Liver (tissue), 3 donors: ENCODE measurements at regions not wholly inside any gene's neighbourhood (a gene's known extent, or its start where the extent isn't known, plus 50 kb on each side); places are given as distances from the start of the nearest gene placed in this dataset.

Experiments
- EGR1 ChIP-seq, 2 donors: IDR thresholded peaks; 2 replicates each; pipeline ENCODE4 v1.6.1; 2016 to 2018; ENCODE audit warnings: antibody characterized with exemption in 2 of 2, low read depth in 2 of 2
- FOXA1 ChIP-seq: IDR thresholded peaks from 2 replicates; pipeline ENCODE4 v1.6.1; 2016; ENCODE audit warnings: antibody characterized with exemption
- NR2F2 ChIP-seq: IDR thresholded peaks from 2 replicates; pipeline ENCODE4 v1.6.1; 2016; ENCODE audit warnings: antibody characterized with exemption
- TF ChIP-seq, protein P1 (sequence below): fragments of 150-350 bp; IDR thresholded peaks from 2 replicates; pipeline ENCODE4 v1.5.1; 2017; ENCODE audit warnings: improper control_type of control experiment, low read depth, low read length; ENCODE audit not compliant: missing input control
- TF ChIP-seq, protein P2 (sequence below): IDR thresholded peaks from 2 replicates; pipeline ENCODE4 v1.6.1; 2016; ENCODE audit warnings: antibody characterized with exemption, mild to moderate bottlenecking
- donor health status: healthy.
- donor health status: healthy.

DNA sequence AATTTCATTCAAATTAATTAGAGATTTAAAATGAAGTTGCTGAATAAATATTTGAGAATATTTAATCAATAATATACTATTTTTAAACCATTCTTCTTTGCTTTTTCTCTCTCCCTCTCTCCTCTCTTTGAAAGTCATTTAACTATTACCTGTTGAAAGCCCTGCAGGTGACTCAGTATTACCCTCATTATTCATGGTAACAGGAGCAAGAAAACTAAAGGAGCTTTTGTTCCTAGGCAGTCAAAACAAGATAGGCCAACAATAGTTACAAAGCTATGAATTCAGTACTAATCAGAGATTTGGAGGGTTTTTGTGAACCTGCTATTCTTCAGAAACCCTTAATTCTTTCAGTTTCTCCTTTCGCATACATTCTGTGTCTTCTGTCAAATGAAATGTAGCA, 721.3 kb upstream of the NCAM2 start:
- TF ChIP-seq, protein P1, sequence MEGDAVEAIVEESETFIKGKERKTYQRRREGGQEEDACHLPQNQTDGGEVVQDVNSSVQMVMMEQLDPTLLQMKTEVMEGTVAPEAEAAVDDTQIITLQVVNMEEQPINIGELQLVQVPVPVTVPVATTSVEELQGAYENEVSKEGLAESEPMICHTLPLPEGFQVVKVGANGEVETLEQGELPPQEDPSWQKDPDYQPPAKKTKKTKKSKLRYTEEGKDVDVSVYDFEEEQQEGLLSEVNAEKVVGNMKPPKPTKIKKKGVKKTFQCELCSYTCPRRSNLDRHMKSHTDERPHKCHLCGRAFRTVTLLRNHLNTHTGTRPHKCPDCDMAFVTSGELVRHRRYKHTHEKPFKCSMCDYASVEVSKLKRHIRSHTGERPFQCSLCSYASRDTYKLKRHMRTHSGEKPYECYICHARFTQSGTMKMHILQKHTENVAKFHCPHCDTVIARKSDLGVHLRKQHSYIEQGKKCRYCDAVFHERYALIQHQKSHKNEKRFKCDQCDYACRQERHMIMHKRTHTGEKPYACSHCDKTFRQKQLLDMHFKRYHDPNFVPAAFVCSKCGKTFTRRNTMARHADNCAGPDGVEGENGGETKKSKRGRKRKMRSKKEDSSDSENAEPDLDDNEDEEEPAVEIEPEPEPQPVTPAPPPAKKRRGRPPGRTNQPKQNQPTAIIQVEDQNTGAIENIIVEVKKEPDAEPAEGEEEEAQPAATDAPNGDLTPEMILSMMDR: no peak
- TF ChIP-seq EGR1 (IDR thresholded peaks at IDR 0.05; ENCODE audit: low read depth in 2 of 2) (no peak), FOXA1 (no peak), NR2F2 (no peak)
- TF ChIP-seq, protein P2, sequence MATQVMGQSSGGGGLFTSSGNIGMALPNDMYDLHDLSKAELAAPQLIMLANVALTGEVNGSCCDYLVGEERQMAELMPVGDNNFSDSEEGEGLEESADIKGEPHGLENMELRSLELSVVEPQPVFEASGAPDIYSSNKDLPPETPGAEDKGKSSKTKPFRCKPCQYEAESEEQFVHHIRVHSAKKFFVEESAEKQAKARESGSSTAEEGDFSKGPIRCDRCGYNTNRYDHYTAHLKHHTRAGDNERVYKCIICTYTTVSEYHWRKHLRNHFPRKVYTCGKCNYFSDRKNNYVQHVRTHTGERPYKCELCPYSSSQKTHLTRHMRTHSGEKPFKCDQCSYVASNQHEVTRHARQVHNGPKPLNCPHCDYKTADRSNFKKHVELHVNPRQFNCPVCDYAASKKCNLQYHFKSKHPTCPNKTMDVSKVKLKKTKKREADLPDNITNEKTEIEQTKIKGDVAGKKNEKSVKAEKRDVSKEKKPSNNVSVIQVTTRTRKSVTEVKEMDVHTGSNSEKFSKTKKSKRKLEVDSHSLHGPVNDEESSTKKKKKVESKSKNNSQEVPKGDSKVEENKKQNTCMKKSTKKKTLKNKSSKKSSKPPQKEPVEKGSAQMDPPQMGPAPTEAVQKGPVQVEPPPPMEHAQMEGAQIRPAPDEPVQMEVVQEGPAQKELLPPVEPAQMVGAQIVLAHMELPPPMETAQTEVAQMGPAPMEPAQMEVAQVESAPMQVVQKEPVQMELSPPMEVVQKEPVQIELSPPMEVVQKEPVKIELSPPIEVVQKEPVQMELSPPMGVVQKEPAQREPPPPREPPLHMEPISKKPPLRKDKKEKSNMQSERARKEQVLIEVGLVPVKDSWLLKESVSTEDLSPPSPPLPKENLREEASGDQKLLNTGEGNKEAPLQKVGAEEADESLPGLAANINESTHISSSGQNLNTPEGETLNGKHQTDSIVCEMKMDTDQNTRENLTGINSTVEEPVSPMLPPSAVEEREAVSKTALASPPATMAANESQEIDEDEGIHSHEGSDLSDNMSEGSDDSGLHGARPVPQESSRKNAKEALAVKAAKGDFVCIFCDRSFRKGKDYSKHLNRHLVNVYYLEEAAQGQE: no peak
